ENCODE measurements at regions not wholly inside any gene's neighbourhood (a gene's known extent, or its start where the extent isn't known, plus 50 kb on each side); places are given as distances from the start of the nearest gene placed in this dataset.

GRCh38 chr4:148790691-148791090, 348.5 kb upstream of the NR3C2 start:
- no peak for ATAC-seq (ENCODE audit: insufficient number of reproducible peaks, low FRiP score, low read depth)

DNA sequence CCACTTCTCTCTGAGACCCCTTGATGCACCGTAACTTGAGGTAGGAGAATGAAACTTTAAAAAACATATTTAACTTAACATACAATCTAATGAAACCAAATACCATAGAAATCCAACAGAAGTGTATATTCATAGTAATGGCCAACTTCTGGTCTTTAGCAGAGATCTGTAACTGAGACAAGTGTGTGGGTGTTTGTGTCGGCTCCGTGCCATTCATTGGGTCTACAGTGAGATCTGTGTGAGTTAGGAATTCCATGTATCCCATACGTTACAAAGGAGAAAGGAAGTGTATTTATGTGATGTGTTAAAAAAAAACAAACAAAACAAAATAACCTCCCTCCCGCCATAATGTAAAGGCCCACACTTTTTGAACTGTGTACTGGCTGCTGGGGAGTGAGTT, 348.0 kb upstream of the NR3C2 start:
- DNase-seq (ENCODE audit: low spot score), result no peak
- Histone ChIP-seq H3K4me1 (ENCODE audit: control insufficient read depth in 1 of 2, low read depth in 2 of 2) (no peaks in the 10 kb centered on the region), H3K9me3 (no peaks in the 10 kb centered on the region), H3K4me3 (no peak overlapping the region), H3K36me3 (no peaks in the 10 kb centered on the region), H3K27ac (no peak overlapping the region), H3K27me3 (replicated peaks; ENCODE audit: insufficient read depth) (no peaks in the 10 kb centered on the region)
- TF ChIP-seq, protein P1, sequence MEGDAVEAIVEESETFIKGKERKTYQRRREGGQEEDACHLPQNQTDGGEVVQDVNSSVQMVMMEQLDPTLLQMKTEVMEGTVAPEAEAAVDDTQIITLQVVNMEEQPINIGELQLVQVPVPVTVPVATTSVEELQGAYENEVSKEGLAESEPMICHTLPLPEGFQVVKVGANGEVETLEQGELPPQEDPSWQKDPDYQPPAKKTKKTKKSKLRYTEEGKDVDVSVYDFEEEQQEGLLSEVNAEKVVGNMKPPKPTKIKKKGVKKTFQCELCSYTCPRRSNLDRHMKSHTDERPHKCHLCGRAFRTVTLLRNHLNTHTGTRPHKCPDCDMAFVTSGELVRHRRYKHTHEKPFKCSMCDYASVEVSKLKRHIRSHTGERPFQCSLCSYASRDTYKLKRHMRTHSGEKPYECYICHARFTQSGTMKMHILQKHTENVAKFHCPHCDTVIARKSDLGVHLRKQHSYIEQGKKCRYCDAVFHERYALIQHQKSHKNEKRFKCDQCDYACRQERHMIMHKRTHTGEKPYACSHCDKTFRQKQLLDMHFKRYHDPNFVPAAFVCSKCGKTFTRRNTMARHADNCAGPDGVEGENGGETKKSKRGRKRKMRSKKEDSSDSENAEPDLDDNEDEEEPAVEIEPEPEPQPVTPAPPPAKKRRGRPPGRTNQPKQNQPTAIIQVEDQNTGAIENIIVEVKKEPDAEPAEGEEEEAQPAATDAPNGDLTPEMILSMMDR (IDR thresholded peaks at IDR 0.05), result no peak
- no peak for ATAC-seq (ENCODE audit: insufficient number of reproducible peaks, low FRiP score, low read depth)

More at GRCh38 chr4:148790691-148791090, 348.5 kb upstream of the NR3C2 start:
- DNase-seq (ENCODE audit: low spot score), result no peak
- H3K27me3 ChIP-seq (replicated peaks; ENCODE audit: insufficient read depth), result no peaks in the 10 kb centered on the region
- TF ChIP-seq, protein P1 (IDR thresholded peaks at IDR 0.05), result no peak
- no peak overlapping the region for H3K27ac ChIP-seq
- no peak overlapping the region for H3K4me3 ChIP-seq
- H3K4me1 ChIP-seq (ENCODE audit: control insufficient read depth in 1 of 2, low read depth in 2 of 2), result no peaks in the 10 kb centered on the region
- H3K36me3 ChIP-seq, result no peaks in the 10 kb centered on the region
- no peaks in the 10 kb centered on the region for H3K9me3 ChIP-seq

DNA sequence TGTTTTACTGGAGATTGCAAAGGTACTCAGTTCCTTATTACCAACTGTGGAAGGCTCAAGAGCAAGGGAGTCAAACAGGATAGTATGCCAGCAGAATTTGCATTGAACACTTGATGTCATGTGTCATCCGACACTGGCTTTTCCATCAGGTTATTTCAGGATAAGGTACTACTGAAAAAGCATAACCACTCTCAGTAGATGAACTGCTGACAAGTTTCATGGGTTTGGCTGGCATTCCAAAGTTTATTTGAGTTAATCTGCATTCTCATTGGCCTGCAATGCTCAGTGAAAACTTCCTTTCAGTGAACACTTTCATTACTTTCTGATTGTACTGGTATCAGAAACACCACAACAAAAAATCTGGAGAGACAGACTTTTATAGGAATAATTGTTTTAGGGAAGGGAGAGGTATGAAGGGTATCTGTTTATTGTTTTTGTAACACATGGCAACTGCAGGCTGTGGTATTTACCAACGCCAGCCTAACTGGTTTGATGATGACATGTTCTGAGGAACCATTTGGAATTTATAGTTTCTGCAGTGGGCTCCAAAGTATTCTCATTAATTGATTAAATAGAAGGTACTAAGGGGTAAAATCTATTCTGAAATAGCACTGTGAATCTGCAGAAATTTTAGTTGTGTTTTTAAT, 345.7 kb upstream of the NR3C2 start:
- Histone ChIP-seq H3K4me3 (no peak overlapping the region), H3K27me3 (replicated peaks; ENCODE audit: insufficient read depth) (no peaks in the 10 kb centered on the region), H3K27ac (no peak overlapping the region), H3K9me3 (no peaks in the 10 kb centered on the region), H3K36me3 (no peaks in the 10 kb centered on the region), H3K4me1 (ENCODE audit: control insufficient read depth in 1 of 2, low read depth in 2 of 2) (no peaks in the 10 kb centered on the region)
- no peak for ATAC-seq (ENCODE audit: insufficient number of reproducible peaks, low FRiP score, low read depth)
- no peak for DNase-seq (ENCODE audit: low spot score)
- TF ChIP-seq, protein P1 (IDR thresholded peaks at IDR 0.05), result no peak

DNA sequence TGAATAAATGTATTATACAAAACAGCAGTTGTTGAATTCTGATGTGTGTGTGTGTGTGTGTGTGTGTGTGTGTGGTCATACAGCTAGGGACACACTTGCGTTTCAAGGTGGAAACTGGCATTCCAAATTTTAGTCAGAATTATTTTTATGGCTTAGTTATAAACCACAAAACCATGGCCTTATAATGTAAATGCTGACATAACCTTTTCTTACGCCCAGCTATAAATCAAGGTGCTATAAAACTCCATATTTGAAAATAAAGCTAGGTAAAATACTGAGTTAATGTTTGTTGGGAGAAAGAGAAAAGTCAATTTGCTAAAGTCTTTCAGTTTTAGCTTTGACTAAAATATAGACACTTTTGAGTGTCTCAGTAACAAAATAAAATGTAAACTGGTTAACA, 345.1 kb upstream of the NR3C2 start:
- DNase-seq (ENCODE audit: low spot score) (no peak), ATAC-seq (ENCODE audit: insufficient number of reproducible peaks, low FRiP score, low read depth) (no peak)
- Histone ChIP-seq H3K27me3 (replicated peaks; ENCODE audit: insufficient read depth) (no peaks in the 10 kb centered on the region), H3K27ac (no peak overlapping the region), H3K36me3 (no peaks in the 10 kb centered on the region), H3K4me1 (ENCODE audit: control insufficient read depth in 1 of 2, low read depth in 2 of 2) (no peaks in the 10 kb centered on the region), H3K4me3 (no peak overlapping the region), H3K9me3 (no peaks in the 10 kb centered on the region)
- TF ChIP-seq, protein P1 (IDR thresholded peaks at IDR 0.05), result no peak

- TF ChIP-seq, protein P1 (IDR thresholded peaks at IDR 0.05), result no peak
- Histone ChIP-seq H3K27me3 (replicated peaks; ENCODE audit: insufficient read depth) (no peaks in the 10 kb centered on the region), H3K27ac (no peak overlapping the region), H3K9me3 (no peaks in the 10 kb centered on the region), H3K4me3 (no peak overlapping the region), H3K4me1 (ENCODE audit: control insufficient read depth in 1 of 2, low read depth in 2 of 2) (no peaks in the 10 kb centered on the region), H3K36me3 (no peaks in the 10 kb centered on the region)
- ATAC-seq (ENCODE audit: insufficient number of reproducible peaks, low FRiP score, low read depth), result no peak
- no peak for DNase-seq (ENCODE audit: low spot score)
Observed at GRCh38 chr4:148786699-148787098, 344.5 kb upstream of the NR3C2 start.

Data from thoracic aorta (tissue), 2 donors.